ENCODE measurements at regions not wholly inside any gene's neighbourhood (a gene's known extent, or its start where the extent isn't known, plus 50 kb on each side); places are given as distances from the start of the nearest gene placed in this dataset.
A peak's percentile ranks its signal among the peaks of the same experiment; 100 is the strongest.

DNA sequence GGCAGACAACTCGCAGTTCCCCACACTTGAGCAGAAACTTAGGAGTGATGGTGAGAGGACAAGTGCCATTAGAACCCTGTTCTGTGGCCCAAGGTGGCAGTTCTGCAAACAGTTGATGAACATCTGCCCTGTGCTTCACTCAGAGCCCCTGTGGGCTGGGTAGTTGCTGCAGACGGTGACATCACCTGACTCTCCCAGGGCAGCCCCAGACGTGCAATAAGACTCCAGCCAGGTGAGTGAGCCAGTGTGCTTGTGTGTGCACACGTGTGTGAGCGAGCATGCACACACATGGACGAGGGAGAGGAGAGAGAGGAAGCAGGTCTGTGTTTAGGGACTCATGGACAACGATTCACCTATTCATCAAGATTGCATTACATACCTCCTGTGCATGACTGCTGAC, 136.0 kb upstream of the GLI2 start:
- no peaks in the 10 kb centered on the region for H3K36me3 Mint-ChIP-seq
- DNase-seq (no peak), ATAC-seq (ENCODE audit: low read depth in 2 of 2) (no peak)
- peak overlapping the region in 1 of 8 donors; percentile 25 for H3K4me3 Mint-ChIP-seq
- no peaks in the 10 kb centered on the region for H3K4me1 Mint-ChIP-seq
- H3K27ac Mint-ChIP-seq: no peak overlapping the region
- H3K9me3 Mint-ChIP-seq: peaks cover 0 to 4% (median 0%) of the 10 kb centered on the region in 7 donors
- peaks cover 0 to 5% (median 0%) of the 10 kb centered on the region in 3 donors for H3K27me3 Mint-ChIP-seq

DNA sequence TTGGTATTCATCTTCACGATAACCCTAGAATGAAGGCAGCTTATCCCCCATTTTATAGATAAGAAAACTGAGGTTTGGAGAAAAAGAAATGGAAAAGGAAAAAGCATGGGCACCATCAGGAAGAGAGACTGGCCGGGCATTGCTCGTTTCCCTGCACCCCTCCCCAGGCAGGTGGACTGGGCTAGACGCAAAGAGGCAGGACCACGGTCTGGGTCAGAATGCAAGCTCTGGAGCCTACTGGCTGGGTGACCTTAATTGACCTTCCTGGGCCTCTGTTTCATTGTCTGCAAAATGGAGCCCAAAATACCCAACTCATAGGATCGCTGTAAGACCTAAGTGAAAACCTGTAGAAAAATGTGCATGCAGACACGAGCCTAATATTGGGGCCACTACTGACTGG, 135.3 kb upstream of the GLI2 start:
- Mint-ChIP-seq H3K27me3 (peaks cover 0 to 5% (median 3%) of the 10 kb centered on the region in 3 donors), H3K4me1 (no peaks in the 10 kb centered on the region), H3K27ac (no peak overlapping the region), H3K9me3 (peaks cover 0 to 5% (median 0%) of the 10 kb centered on the region in 7 donors), H3K36me3 (no peaks in the 10 kb centered on the region), H3K4me3 (no peak overlapping the region)
- ATAC-seq (ENCODE audit: low read depth in 2 of 2): no peak
- DNase-seq: no peak

DNA sequence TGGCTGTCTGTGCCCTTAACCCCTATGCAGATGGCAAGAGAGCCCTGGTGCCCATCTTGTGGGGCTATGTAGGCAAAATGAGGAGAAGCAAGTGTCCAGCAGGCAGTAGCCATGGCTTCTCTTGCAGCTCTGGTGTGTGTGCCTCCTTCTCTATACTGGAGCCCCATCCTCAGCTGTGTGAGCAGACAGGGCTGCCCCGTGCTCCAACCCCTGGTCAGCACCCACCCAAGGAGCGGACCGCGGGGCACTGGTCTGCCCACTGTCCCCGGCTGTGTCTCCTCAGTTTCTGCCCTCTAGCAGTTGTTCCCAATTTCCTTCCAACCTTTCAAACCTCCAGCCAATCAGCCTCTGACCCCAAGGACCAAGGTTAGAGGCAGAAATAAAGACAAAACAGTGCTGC, 134.9 kb upstream of the GLI2 start:
- ATAC-seq (ENCODE audit: low read depth in 2 of 2): no peak
- peaks cover 1 to 7% (median 5%) of the 10 kb centered on the region in 3 donors for H3K27me3 Mint-ChIP-seq
- H3K36me3 Mint-ChIP-seq: no peaks in the 10 kb centered on the region
- peaks cover 0 to 5% (median 0%) of the 10 kb centered on the region in 7 donors for H3K9me3 Mint-ChIP-seq
- no peak overlapping the region for H3K4me3 Mint-ChIP-seq
- no peak for DNase-seq
- peaks cover 0 to 2% (median 0%) of the 10 kb centered on the region in 3 donors for H3K4me1 Mint-ChIP-seq
- H3K27ac Mint-ChIP-seq: no peak overlapping the region

DNA sequence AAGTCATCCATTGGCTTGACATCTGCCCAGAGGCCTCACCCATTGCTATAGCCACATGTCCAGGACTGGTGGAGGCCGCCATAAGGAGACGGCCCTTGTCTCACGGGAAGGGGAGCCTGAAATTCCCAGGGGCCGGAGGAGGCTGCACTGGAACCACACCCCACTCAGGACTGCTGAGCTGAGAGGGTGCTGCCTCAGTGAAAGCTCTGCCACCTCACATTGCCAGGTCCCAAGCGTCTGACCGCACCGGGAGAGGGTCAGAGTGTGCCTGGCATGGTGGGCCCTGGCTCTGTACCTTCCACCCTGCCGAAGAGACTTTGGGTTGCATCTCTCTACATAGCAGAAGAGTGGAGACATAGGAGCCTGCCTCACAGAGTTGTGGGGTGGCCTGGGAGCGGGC, 134.1 kb upstream of the GLI2 start:
- ATAC-seq (ENCODE audit: low read depth in 2 of 2) (no peak), DNase-seq (no peak)
- H3K9me3 Mint-ChIP-seq: peaks cover 0 to 5% (median 0%) of the 10 kb centered on the region in 7 donors
- no peak overlapping the region for H3K4me3 Mint-ChIP-seq
- peaks cover 0 to 3% (median 0%) of the 10 kb centered on the region in 3 donors for H3K4me1 Mint-ChIP-seq
- H3K27me3 Mint-ChIP-seq: peaks cover 0 to 11% (median 3%) of the 10 kb centered on the region in 3 donors
- no peak overlapping the region for H3K27ac Mint-ChIP-seq
- H3K36me3 Mint-ChIP-seq: no peaks in the 10 kb centered on the region

DNA sequence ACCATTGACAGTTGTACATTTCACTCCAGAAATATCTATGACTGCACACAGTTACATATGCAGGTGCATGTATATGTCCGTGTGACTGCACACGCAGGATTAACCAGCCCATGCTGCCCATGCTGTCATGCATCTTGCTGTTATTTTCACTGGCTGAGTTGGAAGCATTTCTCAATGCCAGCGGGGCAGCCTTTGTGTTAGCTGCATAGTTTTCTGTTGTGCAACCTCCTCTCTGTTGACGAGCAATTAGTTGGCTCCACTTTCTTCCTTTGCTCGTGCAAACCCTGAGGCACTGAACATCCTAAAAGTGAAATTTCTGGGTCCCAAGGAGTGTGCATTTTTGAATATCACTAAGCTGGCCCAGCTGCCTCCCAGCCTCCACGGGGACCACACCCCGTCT, 133.4 kb upstream of the GLI2 start:
- ATAC-seq (ENCODE audit: low read depth in 2 of 2): no peak
- no peak for DNase-seq
- no peaks in the 10 kb centered on the region for H3K36me3 Mint-ChIP-seq
- peaks cover 0 to 3% (median 0%) of the 10 kb centered on the region in 3 donors for H3K4me1 Mint-ChIP-seq
- no peak overlapping the region for H3K4me3 Mint-ChIP-seq
- peaks cover 0 to 5% (median 0%) of the 10 kb centered on the region in 7 donors for H3K9me3 Mint-ChIP-seq
- peaks cover 0 to 11% (median 3%) of the 10 kb centered on the region in 3 donors for H3K27me3 Mint-ChIP-seq
- no peak overlapping the region for H3K27ac Mint-ChIP-seq

DNA sequence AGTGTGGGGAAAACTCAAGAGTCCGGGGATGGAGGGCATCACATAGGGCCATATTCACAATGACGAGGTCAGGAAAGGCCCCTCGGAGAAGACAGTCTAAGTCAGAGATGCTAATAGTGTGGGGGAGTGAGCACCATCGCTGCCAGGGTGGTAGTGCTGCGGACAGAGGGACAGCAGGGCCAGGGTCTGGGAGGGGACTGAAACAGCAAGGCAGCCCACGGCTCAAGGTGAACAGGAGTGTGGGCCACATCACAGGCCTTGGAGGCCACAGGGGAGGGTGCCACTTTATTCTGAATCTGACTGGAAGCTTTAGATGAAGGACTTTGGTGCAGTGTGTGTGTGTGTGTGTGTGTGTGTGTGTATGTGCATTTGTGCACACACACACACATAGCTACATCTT, 130.9 kb upstream of the GLI2 start:
- Mint-ChIP-seq H3K36me3 (no peaks in the 10 kb centered on the region), H3K27ac (peak overlapping the region in 1 of 6 donors; percentile 21), H3K4me1 (peaks cover 0 to 3% (median 0%) of the 10 kb centered on the region in 3 donors), H3K9me3 (peaks cover 0 to 5% (median 0%) of the 10 kb centered on the region in 7 donors), H3K4me3 (no peak overlapping the region), H3K27me3 (peaks cover 0 to 11% (median 3%) of the 10 kb centered on the region in 3 donors)
- ATAC-seq (ENCODE audit: low read depth in 2 of 2) (no peak), DNase-seq (no peak)

DNA sequence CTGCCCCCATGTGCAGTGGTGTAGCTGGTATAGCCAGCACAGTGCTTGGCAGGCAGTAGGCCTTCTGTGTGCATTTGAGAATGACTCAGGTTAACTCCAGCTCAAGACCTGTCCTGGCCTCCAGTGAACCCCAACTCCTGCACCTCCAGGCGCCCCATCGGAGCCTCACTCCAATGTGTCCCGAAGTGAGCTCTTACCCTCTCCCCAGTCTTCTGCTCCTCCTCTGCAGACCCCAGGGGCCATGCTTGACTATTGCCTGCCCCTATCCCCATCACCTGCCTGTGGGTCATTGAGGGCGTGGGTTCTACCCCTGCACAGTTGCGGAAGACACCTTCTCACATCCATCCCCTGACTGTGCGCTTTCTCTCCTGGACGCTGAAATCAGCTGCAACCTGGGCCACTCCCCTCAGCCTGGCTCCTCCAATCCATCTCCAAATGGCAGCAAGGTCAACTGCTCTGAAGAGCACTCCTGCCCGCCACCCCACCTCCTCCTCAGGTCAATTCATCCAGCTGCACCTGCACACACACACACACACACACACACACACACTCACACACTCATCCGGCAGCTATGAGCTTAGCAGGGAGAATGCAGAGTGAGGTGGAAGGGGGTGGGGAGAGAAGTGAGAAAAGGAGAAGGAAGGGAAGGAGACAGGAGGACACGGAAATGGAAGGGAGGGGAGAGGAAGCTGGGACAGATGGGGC, 130.3 kb upstream of the GLI2 start:
- ATAC-seq (ENCODE audit: low read depth in 2 of 2): no peak
- H3K27ac Mint-ChIP-seq: peak overlapping the region in 1 of 6 donors; percentile 20
- H3K4me3 Mint-ChIP-seq: no peak overlapping the region
- H3K4me1 Mint-ChIP-seq: peaks cover 0 to 3% (median 0%) of the 10 kb centered on the region in 3 donors
- no peak for DNase-seq
- no peaks in the 10 kb centered on the region for H3K36me3 Mint-ChIP-seq
- H3K9me3 Mint-ChIP-seq: peaks cover 0 to 5% (median 0%) of the 10 kb centered on the region in 7 donors
- peaks cover 0 to 11% (median 3%) of the 10 kb centered on the region in 3 donors for H3K27me3 Mint-ChIP-seq

DNA sequence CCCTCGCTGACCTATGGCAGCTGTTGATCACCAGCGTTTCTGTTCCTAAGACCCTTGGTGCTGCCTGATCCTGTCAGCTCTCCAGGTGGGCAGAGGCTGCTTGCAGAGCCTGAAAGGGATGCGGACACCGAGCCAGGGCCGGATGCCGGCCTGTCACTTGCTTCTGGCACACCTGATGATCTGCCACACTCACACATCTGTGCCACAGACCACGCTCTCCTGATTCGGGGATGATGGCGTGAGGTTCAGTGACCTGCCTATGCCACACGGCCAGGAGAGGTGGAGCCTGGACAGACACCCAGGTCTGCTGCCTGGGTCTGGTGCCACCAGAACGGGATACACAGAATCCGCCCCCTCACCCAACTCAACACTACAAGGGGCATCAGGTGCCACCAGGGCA, 129.4 kb upstream of the GLI2 start:
- no peaks in the 10 kb centered on the region for H3K36me3 Mint-ChIP-seq
- H3K9me3 Mint-ChIP-seq: peaks cover 0 to 5% (median 0%) of the 10 kb centered on the region in 7 donors
- no peak overlapping the region for H3K4me3 Mint-ChIP-seq
- H3K4me1 Mint-ChIP-seq: peaks cover 0 to 3% (median 0%) of the 10 kb centered on the region in 3 donors
- H3K27ac Mint-ChIP-seq: no peak overlapping the region
- DNase-seq (no peak), ATAC-seq (ENCODE audit: low read depth in 2 of 2) (no peak)
- H3K27me3 Mint-ChIP-seq: peaks cover 0 to 11% (median 3%) of the 10 kb centered on the region in 3 donors

DNA sequence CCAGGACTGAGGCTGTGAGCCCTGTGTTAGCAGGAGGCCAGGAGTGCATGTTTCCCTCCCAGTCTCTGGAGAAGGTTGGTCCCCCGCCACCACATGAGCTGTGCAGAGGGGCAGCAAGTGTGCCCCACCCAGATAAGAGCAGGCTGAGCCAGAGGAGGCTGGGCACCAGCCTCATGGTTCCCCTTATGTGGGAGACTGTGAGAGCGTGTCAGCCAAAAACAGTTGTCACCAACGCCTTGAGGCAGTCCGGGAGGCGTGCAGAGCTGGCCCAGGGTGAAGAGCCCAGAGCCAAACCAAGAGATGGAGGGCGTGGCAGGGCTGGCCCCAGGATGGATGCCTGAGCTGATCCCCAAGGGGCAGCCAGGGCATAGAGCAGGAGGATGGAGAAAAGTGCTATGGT, 128.7 kb upstream of the GLI2 start:
- Mint-ChIP-seq H3K36me3 (no peaks in the 10 kb centered on the region), H3K4me3 (no peak overlapping the region), H3K4me1 (peaks cover 0 to 3% (median 0%) of the 10 kb centered on the region in 3 donors), H3K9me3 (peaks cover 0 to 5% (median 0%) of the 10 kb centered on the region in 7 donors), H3K27ac (peak overlapping the region in 1 of 6 donors; percentile 11), H3K27me3 (peaks cover under 1 to 14% (median 3%) of the 10 kb centered on the region in 3 donors)
- DNase-seq (no peak), ATAC-seq (ENCODE audit: low read depth in 2 of 2) (no peak)

DNA sequence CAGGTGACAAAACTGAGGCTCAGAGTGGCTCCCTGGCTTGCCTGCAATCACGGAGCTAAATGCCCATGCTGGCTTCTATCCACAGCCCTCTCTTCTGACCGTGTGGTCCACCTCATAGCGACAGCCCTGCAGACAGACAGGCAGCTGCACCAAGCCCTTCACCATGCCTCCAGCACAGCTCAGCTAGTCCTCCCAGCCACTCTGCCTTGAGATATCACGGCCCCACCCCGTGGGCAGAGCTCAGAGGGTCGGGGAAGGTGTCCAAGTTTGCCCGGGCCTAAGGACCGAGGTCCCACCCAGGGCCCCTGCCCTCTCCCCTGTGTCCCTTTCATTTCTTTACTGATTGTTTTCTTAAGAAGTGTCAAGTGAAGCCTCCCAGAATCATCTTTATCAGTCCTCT, 128.2 kb upstream of the GLI2 start:
- Mint-ChIP-seq H3K27me3 (peaks cover 3 to 19% (median 6%) of the 10 kb centered on the region in 3 donors), H3K9me3 (peaks cover 0 to 5% (median 0%) of the 10 kb centered on the region in 7 donors), H3K27ac (no peak overlapping the region), H3K4me1 (peaks cover 0 to 3% (median 0%) of the 10 kb centered on the region in 3 donors), H3K4me3 (no peak overlapping the region), H3K36me3 (no peaks in the 10 kb centered on the region)
- ATAC-seq (ENCODE audit: low read depth in 2 of 2) (no peak), DNase-seq (no peak)

DNA sequence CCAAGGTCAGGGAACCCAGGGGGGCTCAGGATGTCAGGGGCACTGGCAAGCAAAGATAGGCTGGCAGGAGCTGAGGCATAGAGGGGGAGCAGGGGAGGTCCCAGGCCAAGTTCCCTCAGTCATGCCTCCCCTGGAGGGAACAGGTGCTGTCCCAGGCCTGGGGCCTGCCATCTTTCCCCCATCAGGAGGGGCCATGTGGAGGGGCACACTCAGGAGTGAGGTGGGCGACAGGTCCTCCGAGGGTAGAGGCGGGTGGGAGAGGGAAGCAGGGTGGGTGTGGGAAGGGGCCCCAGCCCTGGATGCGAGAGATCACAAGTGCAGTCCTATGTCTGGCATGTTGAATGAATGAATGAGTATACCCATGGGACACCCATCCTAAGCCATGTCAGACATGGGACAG, 127.7 kb upstream of the GLI2 start:
- Mint-ChIP-seq H3K4me1 (peaks cover 0 to 3% (median 0%) of the 10 kb centered on the region in 3 donors), H3K27me3 (peaks cover 3 to 22% (median 8%) of the 10 kb centered on the region in 3 donors)

DNA sequence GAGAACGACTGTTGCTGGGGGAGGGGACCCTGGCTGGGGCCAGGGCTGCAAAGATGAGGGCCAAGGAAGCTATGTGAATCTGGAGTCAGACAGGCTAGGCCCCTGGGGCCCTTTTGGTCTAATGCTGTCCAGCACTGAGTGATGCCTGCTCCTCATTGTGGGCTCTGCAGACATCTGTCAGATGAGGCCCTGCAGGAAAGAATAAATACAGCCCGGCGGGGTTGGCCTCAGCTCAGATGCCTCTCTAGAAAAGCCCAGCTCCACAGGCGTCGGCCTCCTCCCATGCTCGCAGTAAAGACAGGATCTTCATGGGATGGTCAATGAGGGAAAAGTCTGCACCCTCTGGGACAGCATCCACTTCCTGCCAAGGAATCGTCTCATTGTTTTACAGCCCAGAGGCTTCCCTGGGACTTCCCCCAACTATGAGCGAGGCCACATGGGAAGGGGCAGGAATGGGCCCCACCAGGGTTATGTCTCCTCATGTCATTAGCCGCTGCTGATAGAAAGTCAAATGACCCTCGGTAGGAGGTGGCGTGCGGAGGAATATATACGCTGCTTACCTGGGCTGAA, 125.8 kb upstream of the GLI2 start:
- no peaks in the 10 kb centered on the region for H3K36me3 Mint-ChIP-seq
- H3K4me1 Mint-ChIP-seq: peaks cover 0 to 3% (median 0%) of the 10 kb centered on the region in 3 donors
- H3K27ac Mint-ChIP-seq: no peak overlapping the region
- H3K4me3 Mint-ChIP-seq: no peak overlapping the region
- no peak for ATAC-seq (ENCODE audit: low read depth in 2 of 2)
- DNase-seq: no peak
- H3K9me3 Mint-ChIP-seq: no peaks in the 10 kb centered on the region
- H3K27me3 Mint-ChIP-seq: peaks cover 3 to 22% (median 8%) of the 10 kb centered on the region in 3 donors

More for the DNA sequence above, 127.7 kb upstream of the GLI2 start:
- no peaks in the 10 kb centered on the region for H3K36me3 Mint-ChIP-seq
- DNase-seq: no peak
- no peak overlapping the region for H3K27ac Mint-ChIP-seq
- peaks cover 0 to 5% (median 0%) of the 10 kb centered on the region in 7 donors for H3K9me3 Mint-ChIP-seq
- no peak overlapping the region for H3K4me3 Mint-ChIP-seq
- no peak for ATAC-seq (ENCODE audit: low read depth in 2 of 2)

DNA sequence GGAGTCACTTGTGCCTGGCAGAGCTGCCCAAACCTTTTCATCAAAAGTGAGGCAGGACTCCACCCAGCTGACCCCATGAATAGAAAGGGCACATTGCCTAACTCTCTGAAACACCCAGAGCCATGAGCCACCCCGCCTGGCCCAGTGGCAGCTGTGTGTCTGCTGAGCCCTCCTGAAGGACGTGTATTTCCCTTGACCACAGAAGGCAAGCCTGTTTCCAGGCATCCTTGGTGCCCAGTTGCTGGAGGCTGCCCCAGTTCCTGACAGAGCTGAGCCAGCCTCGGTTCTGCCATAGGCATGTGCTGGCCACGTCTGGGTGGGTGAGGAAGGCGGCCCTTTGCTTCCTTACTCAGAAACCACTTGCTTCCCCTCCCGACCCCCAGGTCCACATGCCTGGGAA, 124.7 kb upstream of the GLI2 start:
- H3K27ac Mint-ChIP-seq: no peak overlapping the region
- H3K36me3 Mint-ChIP-seq: no peaks in the 10 kb centered on the region
- no peaks in the 10 kb centered on the region for H3K4me1 Mint-ChIP-seq
- H3K27me3 Mint-ChIP-seq: peaks cover 0 to 12% (median 8%) of the 10 kb centered on the region in 3 donors
- H3K9me3 Mint-ChIP-seq: no peaks in the 10 kb centered on the region
- no peak for DNase-seq
- no peak for ATAC-seq (ENCODE audit: low read depth in 2 of 2)
- no peak overlapping the region for H3K4me3 Mint-ChIP-seq

DNA sequence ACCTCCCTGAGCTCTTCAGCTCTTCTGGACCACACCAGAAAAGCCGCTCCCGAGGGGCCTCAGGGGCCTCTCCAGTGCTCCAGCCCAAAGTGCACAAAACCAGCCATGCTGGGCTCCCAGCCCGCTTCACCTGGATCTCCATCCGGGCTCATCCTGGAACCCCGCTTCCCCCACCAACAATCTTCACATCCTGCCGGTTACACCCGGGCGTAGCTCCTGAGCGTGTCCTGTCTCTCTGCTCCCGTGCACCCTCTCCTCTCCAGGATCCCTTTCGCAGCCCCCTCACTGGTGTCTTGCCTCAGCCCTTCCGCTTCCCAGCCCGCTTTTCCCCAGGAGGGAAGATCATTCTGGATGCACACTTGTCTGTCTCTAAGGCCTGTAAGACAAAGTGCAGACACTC, 123.7 kb upstream of the GLI2 start:
- no peaks in the 10 kb centered on the region for H3K36me3 Mint-ChIP-seq
- ATAC-seq (ENCODE audit: low read depth in 2 of 2): no peak

More for the DNA sequence above, 123.7 kb upstream of the GLI2 start:
- Mint-ChIP-seq H3K27me3 (peaks cover 0 to 11% (median 8%) of the 10 kb centered on the region in 3 donors), H3K9me3 (no peaks in the 10 kb centered on the region), H3K4me3 (no peak overlapping the region), H3K4me1 (no peaks in the 10 kb centered on the region), H3K27ac (no peak overlapping the region)
- no peak for DNase-seq
